KMS-11 (cell line): ENCODE measurements at regions not wholly inside any gene's neighbourhood (a gene's known extent, or its start where the extent isn't known, plus 50 kb on each side); places are given as distances from the start of the nearest gene placed in this dataset.

Source experiments
- H2AFZ ChIP-seq: fragments of 200-600 bp; sonication (generic); 2 replicates; pipeline ENCODE4 v1.6.1; 2016; ENCODE audit warnings: antibody characterized with exemption, mixed run types, low read depth
- H3K27ac ChIP-seq: fragments of 200-600 bp; sonication (generic); 2 replicates; pipeline ENCODE4 v1.6.1; 2016; ENCODE audit warnings: mild to moderate bottlenecking, mixed run types
- H3K27me3 ChIP-seq: fragments of 200-600 bp; sonication (generic); 2 replicates; pipeline ENCODE4 v1.6.1; 2017; ENCODE audit warnings: mild to moderate bottlenecking, low read depth, mixed run types, moderate library complexity; ENCODE audit not compliant: insufficient read depth
- H3K36me3 ChIP-seq: fragments of 200-600 bp; sonication (generic); 2 replicates; pipeline ENCODE4 v1.6.1; 2017; ENCODE audit warnings: mild to moderate bottlenecking, mixed run types; ENCODE audit not compliant: insufficient read depth
- H3K4me1 ChIP-seq: fragments of 200-600 bp; sonication (generic); 2 replicates; pipeline ENCODE4 v1.6.1; 2016; ENCODE audit warnings: mild to moderate bottlenecking, low read depth, mixed run types; ENCODE audit not compliant: poor library complexity, severe bottlenecking
- H3K4me2 ChIP-seq: fragments of 200-600 bp; sonication (generic); 2 replicates; pipeline ENCODE4 v1.7.0; 2016; ENCODE audit warnings: mild to moderate bottlenecking, mixed run types
- H3K4me3 ChIP-seq: fragments of 200-600 bp; sonication (generic); IDR thresholded peaks from 2 replicates; pipeline ENCODE4 v1.6.1; 2017; ENCODE audit warnings: low read depth, low read length, mixed read lengths; ENCODE audit not compliant: insufficient read depth
- H3K79me2 ChIP-seq: fragments of 200-600 bp; sonication (generic); 2 replicates; pipeline ENCODE4 v1.6.1; 2016; ENCODE audit warnings: low read depth, mixed run types; ENCODE audit not compliant: insufficient read depth
- H3K9ac ChIP-seq: fragments of 200-600 bp; sonication (generic); 2 replicates; pipeline ENCODE4 v1.6.1; 2016; ENCODE audit warnings: mild to moderate bottlenecking, mixed run types
- H4K20me1 ChIP-seq: fragments of 200-600 bp; sonication (generic); 2 replicates; pipeline ENCODE4 v1.6.1; 2016; ENCODE audit warnings: mild to moderate bottlenecking, mixed run types; ENCODE audit not compliant: insufficient read depth
- CTCF ChIP-seq: fragments of 200-600 bp; sonication (generic); conservative IDR thresholded peaks from 2 replicates; pipeline ENCODE4 v1.6.1; 2017; ENCODE audit warnings: low read depth, mild to moderate bottlenecking, antibody characterized with exemption, low read length, moderate library complexity, mixed read lengths

DNA sequence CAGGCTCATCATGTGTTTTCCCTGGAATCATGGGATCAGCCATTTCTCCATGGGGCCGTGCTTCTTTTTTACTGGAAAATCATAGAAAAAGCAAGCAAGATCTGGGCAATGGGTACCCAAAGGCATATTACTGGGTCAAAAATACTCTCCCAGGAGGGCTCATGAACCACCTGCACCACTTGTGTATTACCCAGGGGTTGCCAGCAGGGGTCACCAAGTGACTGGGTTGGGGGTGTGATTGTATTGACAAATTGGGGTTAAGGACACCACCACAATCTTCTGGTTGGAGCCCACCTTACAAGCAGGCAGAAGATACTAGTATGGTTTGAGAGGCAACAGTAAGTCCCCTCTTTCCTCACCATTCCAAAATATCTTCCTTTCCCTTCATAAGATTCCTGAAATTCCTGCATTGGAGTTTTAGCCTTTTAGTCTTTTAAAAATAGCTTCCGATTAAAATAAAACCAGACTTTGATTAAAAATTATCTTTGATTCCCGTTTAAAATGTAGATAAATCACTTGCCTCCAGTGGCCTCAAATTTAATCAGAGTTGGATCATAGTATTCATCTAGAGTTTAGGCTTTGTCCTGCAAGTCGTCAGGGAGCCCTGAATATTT, 603.3 kb downstream of the KIF4B start:
- peak; percentile 68 for TF ChIP-seq CTCF
- Histone ChIP-seq H3K79me2 (no peaks in the 10 kb centered on the region), H3K27me3 (no peaks in the 10 kb centered on the region), H3K27ac (no peak overlapping the region), H3K36me3 (no peaks in the 10 kb centered on the region), H2AFZ (no peak overlapping the region), H4K20me1 (no peaks in the 10 kb centered on the region), H3K4me1 (no peaks in the 10 kb centered on the region), H3K4me2 (no peak overlapping the region), H3K9ac (no peak overlapping the region), H3K4me3 (no peak overlapping the region)

GRCh38 chr5:155619688-155620087, 606.1 kb downstream of the KIF4B start:
- no peaks in the 10 kb centered on the region for H3K36me3 ChIP-seq
- no peak overlapping the region for H2AFZ ChIP-seq
- H4K20me1 ChIP-seq: no peaks in the 10 kb centered on the region
- H3K27me3 ChIP-seq: no peaks in the 10 kb centered on the region
- H3K9ac ChIP-seq: no peak overlapping the region
- H3K4me3 ChIP-seq: no peak overlapping the region
- H3K4me2 ChIP-seq: no peak overlapping the region
- no peaks in the 10 kb centered on the region for H3K79me2 ChIP-seq
- H3K4me1 ChIP-seq: no peaks in the 10 kb centered on the region
- TF ChIP-seq CTCF: no peak
- H3K27ac ChIP-seq: no peak overlapping the region

- Histone ChIP-seq H3K27me3 (no peaks in the 10 kb centered on the region), H3K36me3 (no peaks in the 10 kb centered on the region), H3K9ac (no peak overlapping the region), H4K20me1 (no peaks in the 10 kb centered on the region), H2AFZ (no peak overlapping the region), H3K4me3 (no peak overlapping the region), H3K79me2 (no peaks in the 10 kb centered on the region), H3K4me1 (no peaks in the 10 kb centered on the region), H3K4me2 (no peak overlapping the region), H3K27ac (no peak overlapping the region)
- no peak for TF ChIP-seq CTCF
Measured at GRCh38 chr5:155620821-155621410, 607.4 kb downstream of the KIF4B start.

DNA sequence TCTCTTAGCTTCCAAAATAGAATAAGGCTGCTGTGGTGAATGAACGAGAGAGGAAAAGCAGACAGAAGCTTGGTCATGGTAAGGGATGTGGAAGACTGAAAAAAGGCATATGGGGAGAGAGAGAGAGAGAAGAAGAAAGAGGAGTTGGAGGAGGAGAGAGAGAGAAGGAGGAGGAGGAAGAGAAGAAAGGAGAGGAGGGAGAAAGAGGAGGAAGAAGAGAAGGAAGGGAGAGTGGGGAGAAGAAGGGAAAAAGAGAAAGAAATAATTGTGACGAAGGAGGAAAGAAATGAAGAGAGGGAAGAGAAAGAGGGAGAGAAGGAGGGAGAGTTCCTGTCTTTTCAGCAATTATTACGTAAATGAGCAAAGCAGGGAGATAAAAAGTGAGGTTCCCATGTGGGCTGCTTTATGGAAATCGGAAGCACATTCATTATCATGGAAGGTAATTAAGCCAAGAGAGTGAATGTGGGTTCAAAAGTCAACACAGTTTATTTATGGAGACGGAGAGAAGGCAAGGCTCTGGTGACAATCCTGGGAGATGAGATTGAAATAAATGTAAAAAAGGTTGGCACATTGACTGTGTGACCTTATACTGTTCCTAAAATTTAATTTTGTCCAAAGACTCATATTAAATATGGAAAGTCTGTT, 611.2 kb downstream of the KIF4B start:
- Histone ChIP-seq H3K4me1 (no peaks in the 10 kb centered on the region), H4K20me1 (no peaks in the 10 kb centered on the region), H3K36me3 (no peaks in the 10 kb centered on the region), H3K27me3 (no peaks in the 10 kb centered on the region), H3K4me3 (no peak overlapping the region), H3K79me2 (no peaks in the 10 kb centered on the region), H3K27ac (no peak overlapping the region), H3K9ac (no peak overlapping the region), H3K4me2 (no peak overlapping the region), H2AFZ (no peak overlapping the region)
- TF ChIP-seq CTCF: no peak
